HuH-7 (cell line): ENCODE measurements at regions not wholly inside any gene's neighbourhood (a gene's known extent, or its start where the extent isn't known, plus 50 kb on each side); places are given as distances from the start of the nearest gene placed in this dataset.

Experiments used
- DNase-seq: peaks from one replicate; pipeline ENCODE4 v3.0.0; 2011; ENCODE audit warnings: low spot score

DNA sequence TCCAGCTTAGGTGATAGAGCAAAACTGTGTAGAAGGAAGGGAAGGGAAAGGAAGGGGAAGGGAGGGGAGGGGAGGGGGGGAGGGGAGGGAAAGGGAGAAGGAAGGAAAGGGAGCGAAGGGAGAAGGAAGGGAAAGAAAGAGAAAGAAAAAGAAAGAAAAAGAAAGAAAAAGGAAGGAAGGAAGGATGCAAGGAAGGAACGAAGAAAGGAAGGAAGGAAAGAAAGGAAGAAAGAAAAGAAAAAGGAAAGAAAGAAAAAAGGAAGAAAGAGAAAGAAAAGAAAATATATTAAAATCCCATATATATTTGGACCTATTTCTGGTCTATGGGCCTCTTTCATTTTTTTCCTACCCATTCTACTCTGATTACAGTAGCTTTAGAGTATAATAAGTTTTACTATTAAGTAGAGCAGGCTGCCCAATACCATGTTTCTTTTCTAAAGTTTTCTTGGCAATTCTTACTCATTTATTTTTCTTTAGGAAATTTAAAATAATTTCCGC is 229.1 kb downstream of the AUH start:
- DNase-seq: no peak

DNA sequence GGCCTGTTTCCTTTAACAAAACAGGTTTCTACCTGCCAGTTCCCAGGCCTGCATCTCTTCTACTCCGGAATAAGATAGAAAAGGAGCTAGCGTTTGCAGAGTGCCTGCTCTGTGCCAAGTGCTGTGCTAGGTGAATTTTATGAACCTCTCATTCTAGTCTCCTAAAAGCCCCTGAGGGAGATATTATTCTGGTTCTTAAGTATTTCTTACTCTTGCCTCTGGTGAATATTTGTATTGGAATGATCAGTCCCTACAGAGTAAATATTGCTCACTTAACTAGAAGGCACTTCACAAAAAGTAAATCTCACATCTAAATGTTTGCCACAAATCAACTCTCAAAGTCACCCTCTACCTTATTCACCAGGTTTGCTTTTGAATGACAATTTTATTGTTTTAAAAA is 227.1 kb downstream of the AUH start:
- no peak for DNase-seq

DNA sequence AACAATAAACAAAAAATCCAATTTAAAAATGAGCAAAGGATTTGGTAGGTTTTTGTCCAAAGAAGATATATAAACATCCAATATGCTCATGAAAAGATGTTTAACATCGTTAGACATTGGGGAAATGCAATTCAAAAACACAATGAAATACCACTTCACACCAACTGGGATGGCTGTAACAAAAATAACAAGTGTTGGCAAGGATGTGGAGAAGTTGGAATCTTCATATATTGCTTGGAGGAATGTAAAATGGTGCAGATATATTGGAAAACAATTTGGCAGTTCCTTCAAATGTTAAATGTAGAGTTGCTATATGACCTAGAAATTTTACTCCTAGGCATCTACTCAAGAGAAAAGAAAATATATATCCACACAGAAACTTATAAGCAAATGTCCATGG is 224.3 kb downstream of the AUH start:
- no peak for DNase-seq

DNA sequence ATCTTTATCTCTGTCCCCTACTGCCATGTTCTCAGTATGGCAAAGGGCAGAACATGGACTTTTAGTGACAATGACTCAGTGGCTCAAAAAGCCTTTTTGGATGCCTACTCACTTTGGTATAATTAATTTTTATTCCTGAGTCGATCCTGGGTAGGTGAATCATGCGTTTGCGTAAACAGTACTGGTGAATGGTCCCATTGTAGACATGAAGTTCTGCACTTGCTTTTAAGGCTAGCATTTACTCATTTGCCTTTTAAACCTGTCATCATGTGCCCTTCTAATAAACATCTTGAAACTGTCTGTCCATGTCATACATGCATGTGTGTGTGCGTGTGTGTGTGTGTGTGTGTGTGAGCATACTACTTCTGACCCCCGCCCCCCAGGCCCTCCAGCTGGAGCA is 223.0 kb downstream of the AUH start:
- no peak for DNase-seq

DNA sequence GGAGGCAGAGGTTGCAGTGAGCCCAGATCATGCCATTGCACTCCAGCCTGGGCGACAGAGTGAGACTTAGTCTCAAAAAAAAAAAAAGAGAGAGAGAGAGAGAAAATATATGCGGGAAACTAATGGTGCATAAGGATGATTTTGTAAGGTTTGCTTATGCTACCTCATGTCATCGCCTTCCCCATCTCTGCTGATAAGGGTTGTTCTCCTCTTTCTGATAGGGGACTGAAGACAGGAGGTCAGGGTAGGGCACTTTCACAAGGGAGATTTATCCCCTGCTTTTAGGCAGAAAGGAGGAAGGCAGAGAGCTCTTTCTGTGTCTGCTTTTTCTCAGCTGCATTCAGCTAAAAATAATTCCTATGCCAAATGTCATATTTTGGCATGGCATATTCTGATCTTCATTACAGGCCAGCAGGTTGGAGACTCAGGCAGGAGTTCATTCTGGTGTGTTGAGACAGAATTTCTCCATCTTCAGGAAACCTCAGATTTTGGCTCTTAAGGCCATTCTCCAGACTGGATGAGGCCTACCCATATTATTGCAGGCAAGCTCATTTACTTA is 220.2 kb downstream of the AUH start:
- no peak for DNase-seq

DNA sequence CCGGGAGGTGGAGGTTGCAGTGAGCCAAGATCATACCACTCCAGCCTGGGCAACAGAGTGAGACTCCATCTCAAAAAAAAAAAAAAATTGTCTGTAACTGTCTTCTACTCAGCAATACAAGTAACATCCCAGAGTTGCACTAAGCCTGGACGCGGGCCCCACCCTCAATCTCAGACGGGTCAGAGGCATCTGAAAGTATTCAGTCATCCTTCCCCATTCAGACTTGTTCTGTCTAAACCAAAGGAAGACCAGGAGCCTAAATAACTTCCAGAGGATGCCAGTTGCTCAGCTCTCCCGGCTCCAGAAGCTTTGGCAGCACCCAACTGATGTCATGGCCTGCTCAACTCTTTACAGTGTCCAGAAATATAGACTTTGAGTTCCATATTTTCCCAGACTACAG is 218.6 kb downstream of the AUH start:
- DNase-seq: no peak

DNA sequence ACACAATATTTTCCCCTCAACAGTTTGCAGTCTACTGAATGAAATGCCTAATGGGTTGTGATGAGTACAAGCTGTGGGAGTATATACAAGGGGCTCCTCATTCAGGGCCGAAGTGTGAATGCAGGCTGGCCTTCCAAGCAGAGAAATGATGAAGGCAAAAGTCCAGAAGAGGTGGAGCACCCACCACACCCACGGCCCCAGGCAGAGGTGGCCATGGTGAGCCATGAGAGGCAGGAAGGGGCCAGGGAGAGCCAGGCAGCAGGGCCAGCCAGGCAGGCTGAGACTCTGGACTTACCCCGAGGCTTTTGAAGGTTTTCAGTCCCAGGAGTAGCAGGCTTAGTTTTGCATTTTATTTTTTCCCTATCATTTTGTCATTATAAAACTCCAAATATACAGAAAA is 218.1 kb downstream of the AUH start:
- no peak for DNase-seq

DNA sequence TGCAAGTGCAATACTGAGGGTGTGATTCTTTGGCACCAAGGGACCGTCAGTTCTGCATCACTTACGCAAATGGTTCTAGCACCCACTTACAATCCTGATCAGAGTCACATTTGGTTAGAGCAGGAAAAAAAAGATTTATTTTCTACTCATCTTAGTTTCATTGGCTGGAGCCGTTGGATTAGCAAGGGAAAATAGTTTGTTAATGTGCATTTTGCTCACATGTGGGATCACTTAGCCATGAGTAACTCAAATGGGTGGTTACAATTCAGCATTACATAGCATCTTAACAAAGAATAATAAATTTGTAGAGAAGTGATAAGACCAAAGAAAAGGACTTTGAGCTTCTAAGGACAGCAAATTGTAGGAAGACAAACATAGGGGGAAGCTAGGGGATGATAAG is 216.9 kb downstream of the AUH start:
- no peak for DNase-seq

DNA sequence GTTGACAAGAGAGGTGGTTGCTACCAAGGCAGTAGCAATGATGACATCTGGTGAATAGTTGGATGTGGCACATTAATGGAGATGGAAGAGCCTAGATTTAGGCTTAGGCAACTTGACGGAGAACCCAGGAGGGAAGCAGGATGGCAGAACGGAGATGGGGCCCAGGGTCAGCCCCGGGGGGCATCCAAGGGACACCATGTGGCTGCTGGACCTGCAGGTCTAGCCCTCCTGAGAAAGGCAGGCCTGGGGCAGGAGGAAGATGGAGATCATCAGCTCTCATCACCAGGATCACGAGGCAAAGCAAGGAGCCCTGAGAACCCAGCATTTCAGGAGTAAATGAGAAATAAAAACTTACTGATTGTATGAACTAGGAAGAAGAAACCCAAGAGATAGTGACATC is 216.2 kb downstream of the AUH start:
- no peak for DNase-seq

DNA sequence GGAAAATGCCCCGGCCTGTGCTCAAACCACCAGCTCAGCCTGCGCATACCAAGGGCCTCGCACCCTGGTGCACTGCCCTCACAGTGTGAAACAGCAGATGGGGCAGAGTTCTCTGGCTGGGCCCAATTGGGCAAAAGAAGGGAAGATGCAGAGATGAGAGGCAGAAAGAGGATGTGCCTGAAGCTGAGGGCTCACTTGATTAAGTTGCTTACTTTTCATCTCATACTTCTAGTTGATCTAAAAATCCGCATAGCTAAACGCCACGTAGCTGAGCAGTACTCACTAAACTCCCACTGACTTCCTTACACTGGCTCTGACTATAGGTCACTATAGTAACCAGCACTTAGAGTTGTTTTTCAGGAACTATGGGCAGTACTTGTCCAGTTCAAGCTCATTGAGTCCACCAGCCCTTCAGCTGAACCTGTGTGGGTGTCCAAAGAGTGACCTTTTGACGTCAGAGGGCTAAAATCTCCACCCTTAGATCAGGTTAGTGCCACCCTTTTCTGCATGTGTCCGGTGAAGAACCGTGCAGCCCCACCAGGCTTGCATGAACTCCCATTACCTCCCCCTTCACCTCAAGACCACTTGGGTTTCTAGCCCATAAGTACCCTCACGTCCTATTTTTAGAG is 215.2 kb downstream of the AUH start:
- DNase-seq: no peak

DNA sequence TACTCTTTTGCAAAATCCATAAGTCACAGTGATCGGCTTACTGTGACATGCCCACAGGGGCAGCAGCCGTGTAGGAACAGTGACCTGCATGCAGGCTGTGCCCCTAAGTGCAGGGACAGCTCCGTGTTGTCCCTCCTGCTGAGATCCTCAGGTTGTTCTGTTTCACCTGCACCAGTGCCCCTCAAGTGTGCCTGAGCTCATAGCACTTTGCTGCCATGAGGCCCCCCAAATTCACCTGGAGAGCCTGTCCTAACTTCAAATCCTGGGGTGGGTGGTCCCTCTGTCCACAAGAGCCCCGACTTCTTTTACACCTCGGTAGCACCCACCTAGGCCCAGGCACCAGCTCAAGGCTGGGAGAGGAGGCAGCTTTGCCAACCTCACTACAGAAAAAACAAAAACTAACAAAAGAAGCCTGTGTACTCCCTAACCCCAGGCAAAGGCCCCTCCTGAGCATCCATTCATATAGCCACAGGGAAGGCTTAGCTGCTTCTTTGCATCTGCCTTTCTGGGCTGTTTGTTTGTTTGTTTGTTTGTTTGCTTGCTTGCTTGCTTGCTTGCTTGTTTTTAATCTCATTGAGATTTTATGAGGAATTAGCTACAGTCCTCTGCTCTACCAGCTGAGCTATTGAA is 214.5 kb downstream of the AUH start:
- no peak for DNase-seq

DNA sequence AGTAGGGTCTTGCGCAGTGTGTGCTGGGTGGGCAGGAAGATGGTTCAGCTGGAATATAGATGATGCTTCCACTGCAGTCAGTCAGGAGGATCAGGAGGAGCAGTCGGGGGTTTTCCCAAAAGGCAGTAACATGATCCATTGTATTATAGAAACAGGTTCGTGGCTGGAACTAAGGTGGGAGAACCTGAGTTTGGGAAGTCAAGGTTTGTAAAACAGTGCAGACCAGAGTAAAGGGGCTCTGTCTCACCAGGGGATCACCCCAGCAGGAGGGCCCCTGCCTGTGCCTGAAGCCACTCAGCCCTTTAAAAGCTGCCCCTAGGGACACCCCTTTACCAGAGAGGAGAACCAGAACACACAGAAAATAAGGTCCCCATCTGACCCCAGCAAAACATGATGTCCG is 213.4 kb downstream of the AUH start:
- no peak for DNase-seq

DNA sequence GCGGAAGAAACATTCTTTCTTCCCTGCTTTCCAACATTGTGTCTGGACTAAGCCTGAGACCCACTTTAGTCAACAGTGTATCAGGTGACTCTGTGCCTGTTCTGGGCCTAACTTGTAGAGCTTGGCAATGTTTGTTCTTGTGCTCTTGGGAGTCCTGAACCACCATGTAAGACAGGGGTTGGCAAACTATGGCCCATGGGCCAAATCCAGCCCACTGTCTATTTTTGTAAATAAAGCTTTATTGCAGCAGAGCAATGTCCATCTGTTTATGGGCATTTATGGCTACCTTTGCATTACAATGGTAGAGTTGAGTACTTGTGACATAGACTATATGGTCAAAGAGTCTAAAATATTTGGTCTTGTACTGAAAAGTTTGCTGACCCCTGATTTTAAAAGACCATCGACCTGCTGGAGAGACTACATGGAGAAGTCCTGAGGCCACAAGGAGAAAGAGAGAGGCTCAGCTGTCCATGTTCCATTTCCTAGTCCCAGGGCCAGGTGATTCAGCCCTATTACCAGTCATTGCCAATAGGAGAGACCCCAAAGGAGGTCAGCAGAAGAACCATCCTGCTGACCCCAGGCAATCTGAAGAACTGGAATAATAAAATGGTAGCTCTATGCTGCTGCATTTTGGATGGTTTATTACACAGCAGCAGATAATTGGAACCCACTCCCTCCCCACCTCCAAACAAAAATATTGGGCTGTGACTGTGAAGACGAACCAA is 211.3 kb downstream of the AUH start:
- DNase-seq: no peak

DNA sequence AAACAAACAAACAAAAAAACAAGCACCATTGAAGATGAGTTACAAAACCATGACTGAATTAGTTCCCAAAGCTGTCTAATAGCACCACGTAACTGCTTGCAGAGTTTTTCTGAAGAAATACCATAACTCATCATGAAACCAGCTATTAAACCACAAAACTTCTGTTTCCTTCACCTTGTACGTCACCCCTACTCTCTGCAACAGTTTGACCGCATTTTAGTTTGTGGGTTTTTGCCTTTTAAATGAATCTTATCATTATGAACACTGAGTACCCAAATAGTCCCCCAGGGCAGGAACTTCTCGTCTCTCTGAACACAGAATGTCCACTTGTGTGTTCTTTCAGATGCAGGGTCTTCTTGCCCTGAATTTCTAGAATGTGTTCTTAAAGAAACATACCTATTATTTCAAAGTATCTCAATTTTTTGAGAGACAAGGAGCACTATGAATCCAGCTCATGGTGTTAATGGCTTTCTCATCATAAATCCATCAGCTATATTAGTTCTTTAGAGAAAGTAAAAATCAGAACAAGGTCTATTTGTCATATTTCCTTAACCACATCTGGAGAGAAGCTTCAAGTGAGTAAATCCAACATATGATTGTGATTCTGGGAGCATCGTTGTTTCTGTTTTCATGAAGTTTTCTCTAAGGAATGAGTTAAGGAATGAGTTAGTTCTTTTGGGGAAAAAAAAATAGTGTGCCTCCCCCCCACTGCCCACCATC is 210.6 kb downstream of the AUH start:
- no peak for DNase-seq

DNA sequence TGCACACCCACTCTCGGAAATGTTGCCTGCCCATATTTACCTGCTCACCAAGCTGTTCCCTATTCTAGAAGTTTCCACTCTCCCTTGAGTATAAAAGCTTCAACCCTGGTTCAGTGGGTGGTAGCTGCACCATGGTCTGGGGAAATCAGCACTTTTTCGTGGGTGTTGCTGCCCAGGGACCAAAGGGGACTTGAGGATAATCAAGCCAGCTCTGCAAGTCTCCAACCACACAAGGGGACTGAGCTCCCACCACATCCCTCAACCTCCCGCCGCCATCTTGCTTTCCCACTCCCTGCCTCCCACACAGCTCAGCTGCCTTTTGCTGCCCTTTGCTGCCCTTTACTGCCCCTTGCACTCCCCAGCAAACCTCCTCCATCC is 210.0 kb downstream of the AUH start:
- no peak for DNase-seq

DNA sequence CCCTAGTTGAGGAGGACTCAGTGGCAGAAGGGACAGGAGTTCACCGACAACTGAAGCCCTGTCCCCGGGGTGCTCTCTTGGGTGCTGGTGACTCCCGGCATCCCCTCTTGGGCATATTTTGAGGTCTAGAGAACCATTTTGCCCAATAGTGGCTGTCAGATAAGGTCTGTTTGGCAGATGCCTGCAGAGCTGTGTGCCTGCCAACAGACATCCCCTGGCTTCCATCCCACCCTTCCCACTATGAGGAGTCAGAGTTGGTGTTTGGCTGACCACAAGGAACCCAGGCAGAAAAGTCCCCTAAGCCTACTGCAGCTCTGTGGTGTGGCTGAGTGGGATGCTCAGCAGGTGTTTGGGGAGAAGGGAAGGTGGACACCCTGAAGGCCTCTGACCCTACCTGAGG is 207.0 kb downstream of the AUH start:
- no peak for DNase-seq

DNA sequence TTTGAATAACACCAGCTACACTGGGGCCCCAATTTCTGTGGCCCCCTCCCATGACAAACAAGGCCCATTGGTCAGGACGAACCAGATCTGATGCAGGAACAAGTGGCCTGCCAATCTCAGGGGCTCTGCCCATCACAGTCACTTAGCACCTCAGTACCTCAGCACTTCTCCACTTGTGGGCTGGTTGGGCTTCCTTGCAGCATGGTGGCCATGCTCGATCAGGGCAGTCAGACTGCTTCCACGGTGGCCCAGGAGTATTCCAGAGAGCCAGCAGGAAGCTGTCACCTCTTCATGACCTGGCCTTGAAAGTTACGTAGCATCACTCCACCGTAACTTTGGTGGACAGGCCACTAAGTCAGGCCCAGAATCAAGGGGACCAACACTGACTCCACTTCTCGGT is 206.5 kb downstream of the AUH start:
- no peak for DNase-seq

DNA sequence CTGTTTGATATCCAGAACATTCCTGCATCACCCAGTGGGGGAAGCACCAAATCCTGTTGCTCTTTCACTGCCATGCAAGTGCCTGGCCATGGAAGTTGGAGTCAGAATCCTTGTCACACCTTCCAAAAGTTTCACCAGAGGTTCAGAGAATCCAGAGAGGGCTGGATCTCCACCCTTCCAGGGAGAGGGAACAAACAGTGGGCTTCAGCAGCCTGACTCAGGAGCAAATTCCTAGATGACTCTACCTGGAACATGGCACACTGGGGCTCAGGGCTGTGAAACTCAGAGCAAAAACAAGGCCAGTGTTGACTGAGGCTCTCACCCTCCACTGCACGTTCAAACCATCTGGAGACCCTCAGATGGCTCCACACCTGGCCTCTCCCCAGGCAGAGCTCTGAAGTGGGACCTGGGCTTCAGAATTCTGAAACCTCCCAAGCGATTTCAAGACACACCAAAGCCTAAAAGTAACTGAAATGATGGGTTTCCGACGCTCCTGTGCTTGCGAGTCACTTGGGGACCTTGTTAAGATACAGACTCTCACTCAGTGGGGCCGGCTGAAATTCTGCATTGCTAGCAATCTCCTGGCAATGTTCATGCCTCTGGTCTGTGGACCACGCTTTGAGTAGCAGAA is 205.9 kb downstream of the AUH start:
- no peak for DNase-seq

DNA sequence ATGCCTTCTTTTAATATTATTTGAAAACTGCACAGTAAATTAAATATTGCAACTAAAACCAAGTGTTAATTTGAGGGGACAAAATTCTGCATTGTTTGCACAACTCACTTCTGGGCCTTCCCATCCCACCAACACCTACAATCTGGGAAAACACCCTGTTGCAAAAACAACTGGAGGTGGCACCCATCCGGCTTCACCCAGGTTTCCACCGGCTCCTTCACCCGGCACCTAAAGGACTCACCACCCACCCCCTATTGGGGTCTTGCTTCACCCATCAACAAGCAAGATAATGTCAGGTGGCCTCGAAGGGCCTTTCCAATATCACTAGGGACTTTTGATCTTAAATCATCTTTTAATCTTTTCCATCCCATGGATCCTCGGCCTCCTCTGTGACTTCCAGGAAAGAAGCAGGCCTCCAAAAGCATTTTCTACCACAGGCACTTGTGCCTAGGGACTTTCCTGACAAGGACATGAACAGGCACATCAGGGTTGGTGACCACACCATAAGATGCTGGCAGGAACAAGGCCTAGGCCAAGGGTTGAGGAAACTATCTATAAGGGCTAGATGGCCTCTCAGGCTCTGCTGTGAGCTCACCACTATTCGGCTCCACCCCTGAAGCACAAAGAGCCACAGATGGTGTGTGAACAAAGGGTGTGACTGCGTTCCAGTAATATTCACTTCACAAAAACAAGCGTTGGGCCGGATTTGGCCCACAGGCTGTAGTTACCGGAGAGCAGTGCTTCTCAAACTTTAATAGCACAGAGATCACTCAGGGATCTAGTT is 205.1 kb downstream of the AUH start:
- DNase-seq: no peak

DNA sequence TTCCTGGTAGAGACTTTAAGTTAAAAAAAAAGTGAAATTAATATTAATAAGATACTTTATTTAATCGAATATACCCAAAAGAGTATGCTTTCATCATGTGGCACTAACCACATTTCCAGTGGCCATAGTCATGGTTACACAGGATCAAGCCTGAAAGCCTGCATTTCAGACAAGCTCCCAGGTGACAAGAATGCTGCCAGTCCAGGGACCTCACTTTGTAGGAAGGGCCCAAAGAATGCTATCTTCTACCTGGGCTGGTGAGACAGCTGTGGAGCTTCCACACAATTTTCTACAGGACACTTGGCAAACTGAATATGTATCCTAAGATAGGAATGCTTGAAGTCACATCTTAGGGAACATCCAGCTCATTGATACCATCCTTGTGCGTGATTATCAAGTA is 203.8 kb downstream of the AUH start:
- DNase-seq: no peak

DNA sequence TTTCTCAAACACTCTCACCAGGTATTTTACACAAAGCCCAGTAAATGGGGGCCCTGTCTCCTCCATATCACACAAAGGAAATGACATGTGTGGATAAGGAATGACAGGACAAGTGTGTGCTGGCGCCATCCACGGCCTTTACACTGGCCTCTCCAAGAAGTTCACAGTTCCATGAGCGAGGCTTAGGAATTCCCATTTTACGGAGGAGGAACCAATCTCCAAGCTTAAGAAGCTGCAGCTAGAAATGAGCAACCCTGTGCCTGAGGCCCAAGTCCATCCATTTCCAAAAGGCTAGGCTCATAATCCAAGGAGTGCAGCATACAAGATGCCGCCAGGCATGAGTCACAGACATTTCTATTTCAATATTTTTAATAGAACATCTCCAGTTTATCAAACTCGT is 203.4 kb downstream of the AUH start:
- no peak for DNase-seq
